NCI-H187 treated with DMSO at 0.1 percent for 48 hours (cell line): ENCODE measurements at regions not wholly inside any gene's neighbourhood (a gene's known extent, or its start where the extent isn't known, plus 50 kb on each side); places are given as distances from the start of the nearest gene placed in this dataset.
"Not testable (repeated sequence)": the region's sequence is repeated elsewhere in the genome, so short reads cannot be mapped to it uniquely, and the experiment has no call there.

Experiments
- DNase-seq: peaks from one replicate; lab custom pipeline; 2025; lab: John Stamatoyannopoulos, UW

- no peak for DNase-seq
Observed at GRCh38 chr17:83204230-83204725, 124.9 kb downstream of the METRNL start.

GRCh38 chr17:83204736-83205386 is 125.5 kb downstream of the METRNL start:
- DNase-seq = not testable (repeated sequence)

GRCh38 chr17:83205387-83206035 is 126.1 kb downstream of the METRNL start:
- DNase-seq = not testable (repeated sequence)

- not testable (repeated sequence) for DNase-seq
Observed at GRCh38 chr17:83206036-83206394, 126.6 kb downstream of the METRNL start.

GRCh38 chr17:83206819-83207588 is 127.6 kb downstream of the METRNL start:
- not testable (repeated sequence) for DNase-seq

GRCh38 chr17:83247001-83247400 is 167.6 kb downstream of the METRNL start:
- not testable (repeated sequence) for DNase-seq
